Loucy (cell line): ENCODE measurements at regions not wholly inside any gene's neighbourhood (a gene's known extent, or its start where the extent isn't known, plus 50 kb on each side); places are given as distances from the start of the nearest gene placed in this dataset.
"Not testable (repeated sequence)": the region's sequence is repeated elsewhere in the genome, so short reads cannot be mapped to it uniquely, and the experiment has no call there.

Experiments used
- H2AFZ ChIP-seq: fragments of 200-600 bp; sonication (generic); 2 replicates; pipeline ENCODE4 v1.6.0; 2016; ENCODE audit warnings: antibody characterized with exemption, mild to moderate bottlenecking, low read length, moderate library complexity
- H3F3A ChIP-seq: fragments of 200-600 bp; 2 replicates; pipeline ENCODE4 v1.6.0; 2016; ENCODE audit warnings: antibody characterized with exemption, low read depth, mild to moderate bottlenecking
- H3K27me3 ChIP-seq: fragments of 200-600 bp; sonication (generic); 2 replicates; pipeline ENCODE4 v1.6.1; 2014; ENCODE audit warnings: low read length, mild to moderate bottlenecking; ENCODE audit not compliant: insufficient read depth, poor library complexity, severe bottlenecking
- H3K36me3 ChIP-seq: fragments of 200-600 bp; sonication (generic); 2 replicates; pipeline ENCODE4 v1.6.1; 2016; ENCODE audit warnings: low read length; ENCODE audit not compliant: insufficient read depth
- H3K4me1 ChIP-seq: fragments of 200-600 bp; sonication (generic); 2 replicates; pipeline ENCODE4 v1.5.1; 2014; ENCODE audit warnings: low read length, mild to moderate bottlenecking; ENCODE audit not compliant: insufficient read depth, poor library complexity, severe bottlenecking
- H3K4me2 ChIP-seq: fragments of 200-600 bp; sonication (generic); 2 replicates; pipeline ENCODE4 v1.6.0; 2014; ENCODE audit warnings: antibody characterized with exemption, low read length, low read depth, mild to moderate bottlenecking; ENCODE audit not compliant: poor library complexity, severe bottlenecking
- H3K4me3 ChIP-seq: fragments of 200-600 bp; sonication (generic); 2 replicates; pipeline ENCODE4 v1.5.1; 2014; ENCODE audit warnings: low read length, mild to moderate bottlenecking, mixed read lengths; ENCODE audit not compliant: poor library complexity, severe bottlenecking
- H3K79me2 ChIP-seq: fragments of 200-600 bp; sonication (generic); 2 replicates; pipeline ENCODE4 v1.6.1; 2014; ENCODE audit warnings: low read length; ENCODE audit not compliant: insufficient read depth
- H3K9ac ChIP-seq: fragments of 200-600 bp; sonication (generic); 2 replicates; pipeline ENCODE4 v1.6.0; 2014; ENCODE audit warnings: mild to moderate bottlenecking, low read depth, low read length, moderate library complexity; ENCODE audit not compliant: poor library complexity, severe bottlenecking
- H3K9me2 ChIP-seq: fragments of 200-600 bp; sonication (generic); replicated peaks from 2 replicates; pipeline ENCODE4 v1.6.1; 2016; ENCODE audit warnings: low read depth, low read length, mixed read lengths
- H3K9me3 ChIP-seq: fragments of 200-600 bp; sonication (generic); 2 replicates; pipeline ENCODE4 v1.6.1; 2014; ENCODE audit warnings: mild to moderate bottlenecking, antibody characterized with exemption, low read length, low read depth; ENCODE audit not compliant: insufficient read depth
- H4K20me1 ChIP-seq: fragments of 200-600 bp; sonication (generic); 2 replicates; pipeline ENCODE4 v1.6.0; 2014; ENCODE audit warnings: antibody characterized with exemption, low read length, mild to moderate bottlenecking; ENCODE audit not compliant: insufficient read depth, poor library complexity, severe bottlenecking
- EZH2phosphoT487 ChIP-seq: fragments of 200-600 bp; IDR thresholded peaks from 2 replicates; pipeline ENCODE4 v1.6.1; 2018; ENCODE audit warnings: antibody characterized with exemption, mild to moderate bottlenecking, moderate library complexity, borderline replicate concordance
- TF ChIP-seq, protein P1 (sequence below): fragments of 200-600 bp; sonication (generic); conservative IDR thresholded peaks from 2 replicates; pipeline ENCODE4 v1.5.1; 2014; ENCODE audit warnings: mild to moderate bottlenecking, antibody characterized with exemption, low read length

- TF ChIP-seq EZH2phosphoT487, result no peak
- TF ChIP-seq, protein P1, sequence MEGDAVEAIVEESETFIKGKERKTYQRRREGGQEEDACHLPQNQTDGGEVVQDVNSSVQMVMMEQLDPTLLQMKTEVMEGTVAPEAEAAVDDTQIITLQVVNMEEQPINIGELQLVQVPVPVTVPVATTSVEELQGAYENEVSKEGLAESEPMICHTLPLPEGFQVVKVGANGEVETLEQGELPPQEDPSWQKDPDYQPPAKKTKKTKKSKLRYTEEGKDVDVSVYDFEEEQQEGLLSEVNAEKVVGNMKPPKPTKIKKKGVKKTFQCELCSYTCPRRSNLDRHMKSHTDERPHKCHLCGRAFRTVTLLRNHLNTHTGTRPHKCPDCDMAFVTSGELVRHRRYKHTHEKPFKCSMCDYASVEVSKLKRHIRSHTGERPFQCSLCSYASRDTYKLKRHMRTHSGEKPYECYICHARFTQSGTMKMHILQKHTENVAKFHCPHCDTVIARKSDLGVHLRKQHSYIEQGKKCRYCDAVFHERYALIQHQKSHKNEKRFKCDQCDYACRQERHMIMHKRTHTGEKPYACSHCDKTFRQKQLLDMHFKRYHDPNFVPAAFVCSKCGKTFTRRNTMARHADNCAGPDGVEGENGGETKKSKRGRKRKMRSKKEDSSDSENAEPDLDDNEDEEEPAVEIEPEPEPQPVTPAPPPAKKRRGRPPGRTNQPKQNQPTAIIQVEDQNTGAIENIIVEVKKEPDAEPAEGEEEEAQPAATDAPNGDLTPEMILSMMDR, result no peak
- Histone ChIP-seq H3K36me3 (no peaks in the 10 kb centered on the region), H4K20me1 (no peaks in the 10 kb centered on the region), H3K9me2 (no peaks in the 10 kb centered on the region), H3K4me3 (no peak overlapping the region), H3K9ac (no peak overlapping the region), H3K79me2 (no peaks in the 10 kb centered on the region), H2AFZ (no peak overlapping the region), H3K4me1 (no peaks in the 10 kb centered on the region), H3K9me3 (no peaks in the 10 kb centered on the region), H3K4me2 (no peak overlapping the region), H3F3A (no peaks in the 10 kb centered on the region), H3K27me3 (no peaks in the 10 kb centered on the region)
Observed at GRCh38 chrX:108947205-108947604, 210.8 kb upstream of the IRS4 start.

- H3K27me3 ChIP-seq, result no peaks in the 10 kb centered on the region
- no peak overlapping the region for H3K4me3 ChIP-seq
- no peaks in the 10 kb centered on the region for H3K36me3 ChIP-seq
- no peaks in the 10 kb centered on the region for H4K20me1 ChIP-seq
- no peak overlapping the region for H3K9ac ChIP-seq
- no peaks in the 10 kb centered on the region for H3K9me3 ChIP-seq
- TF ChIP-seq, protein P1, result no peak
- no peak for TF ChIP-seq EZH2phosphoT487
- H3K79me2 ChIP-seq, result no peaks in the 10 kb centered on the region
- no peak overlapping the region for H3K4me2 ChIP-seq
- H2AFZ ChIP-seq, result no peak overlapping the region
- H3F3A ChIP-seq, result no peaks in the 10 kb centered on the region
- H3K4me1 ChIP-seq, result no peaks in the 10 kb centered on the region
- H3K9me2 ChIP-seq, result no peaks in the 10 kb centered on the region
Observed at GRCh38 chrX:108946531-108946930, 210.2 kb upstream of the IRS4 start.

DNA sequence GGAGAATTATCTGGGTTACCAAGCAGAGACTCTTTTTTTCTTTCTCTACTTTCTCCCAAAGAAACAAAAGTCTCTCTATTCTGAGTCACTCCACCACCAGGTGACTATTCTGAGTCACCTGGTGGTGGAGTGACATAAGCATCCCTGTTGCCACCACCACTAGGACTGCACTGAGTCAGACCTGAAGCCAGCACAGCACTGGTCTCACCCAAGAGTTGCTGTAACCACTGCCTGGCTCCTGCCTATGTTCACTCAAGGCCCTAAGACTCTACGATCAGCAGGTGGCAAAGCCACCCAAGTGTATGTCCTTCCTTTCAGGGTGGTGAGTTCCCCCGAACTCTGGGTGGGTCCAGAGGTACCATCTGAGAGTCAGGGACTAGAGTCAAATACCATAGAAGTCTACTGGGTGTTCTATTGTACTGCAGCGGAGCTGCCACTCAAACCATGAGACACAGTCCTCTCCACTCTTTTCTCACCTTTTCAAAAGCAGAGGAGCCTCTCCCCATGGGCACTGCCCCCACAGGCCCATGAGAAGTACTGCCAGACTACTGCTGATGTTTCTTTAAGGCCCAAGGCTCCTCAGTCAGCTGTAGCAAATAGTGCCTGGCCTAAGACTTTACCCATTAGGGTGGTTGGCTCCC is 209.6 kb upstream of the IRS4 start:
- no peak for TF ChIP-seq EZH2phosphoT487
- Histone ChIP-seq H3K9ac (no peak overlapping the region), H3K9me3 (no peaks in the 10 kb centered on the region), H3K27me3 (no peaks in the 10 kb centered on the region), H2AFZ (no peak overlapping the region), H3K79me2 (no peaks in the 10 kb centered on the region), H3K4me2 (no peak overlapping the region), H3K9me2 (no peaks in the 10 kb centered on the region), H3K36me3 (no peaks in the 10 kb centered on the region), H4K20me1 (no peaks in the 10 kb centered on the region), H3K4me3 (no peak overlapping the region), H3F3A (no peaks in the 10 kb centered on the region), H3K4me1 (no peaks in the 10 kb centered on the region)

DNA sequence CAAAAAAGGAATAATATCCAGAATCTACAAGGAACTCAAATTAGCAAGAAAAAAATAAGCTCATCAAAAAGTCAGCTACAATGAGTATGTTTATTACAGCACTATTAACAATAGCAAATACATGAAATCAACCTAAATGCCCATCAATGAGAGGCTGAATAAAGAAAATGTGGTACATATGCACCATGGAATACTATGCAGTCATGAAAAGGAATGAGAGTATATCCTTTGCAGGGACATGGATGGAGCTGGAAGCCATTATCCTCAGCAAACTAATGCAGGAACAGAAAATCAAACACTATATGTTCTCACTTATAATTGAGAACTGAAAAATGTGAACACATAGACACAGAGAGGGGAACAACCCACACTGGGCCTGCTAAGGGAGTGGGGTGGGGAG is 178.4 kb upstream of the IRS4 start:
- no peak for TF ChIP-seq EZH2phosphoT487
- TF ChIP-seq, protein P1, result no peak
- Histone ChIP-seq H3K36me3 (no peaks in the 10 kb centered on the region), H3K9me3 (no peaks in the 10 kb centered on the region), H3K27me3 (no peaks in the 10 kb centered on the region), H3K9ac (no peak overlapping the region), H3K4me2 (no peak overlapping the region), H4K20me1 (no peaks in the 10 kb centered on the region), H3F3A (no peaks in the 10 kb centered on the region), H3K79me2 (no peaks in the 10 kb centered on the region), H3K9me2 (no peaks in the 10 kb centered on the region), H3K4me1 (no peaks in the 10 kb centered on the region), H3K4me3 (no peak overlapping the region), H2AFZ (no peak overlapping the region)

DNA sequence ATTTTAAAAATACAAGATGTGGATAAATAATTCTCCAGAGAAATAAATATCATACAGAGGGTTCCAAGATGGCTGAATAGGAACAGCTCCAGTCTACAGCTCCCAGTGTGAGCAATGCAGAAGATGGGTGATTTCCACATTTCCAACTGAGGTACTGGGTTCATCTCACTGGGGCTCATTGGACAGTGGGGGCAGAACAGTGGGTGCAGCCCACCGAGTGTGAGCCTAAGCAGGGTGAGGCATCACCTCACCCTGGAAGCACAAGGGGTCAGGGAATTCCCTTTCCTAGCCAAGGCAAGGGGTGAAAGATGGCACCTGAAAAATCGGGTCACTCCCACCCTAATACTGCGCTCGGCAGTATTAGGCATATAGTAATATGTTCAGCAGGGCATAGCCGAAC is 167.5 kb upstream of the IRS4 start:
- not testable (repeated sequence) for H3K79me2 ChIP-seq, H4K20me1 ChIP-seq, H3K9me2 ChIP-seq, H3K9me3 ChIP-seq, H2AFZ ChIP-seq, H3K36me3 ChIP-seq, H3K4me1 ChIP-seq, H3K9ac ChIP-seq, H3F3A ChIP-seq, H3K27me3 ChIP-seq, H3K4me2 ChIP-seq, H3K4me3 ChIP-seq
